Central memory CD8-positive, alpha-beta T cell (primary cell): ENCODE measurements at regions not wholly inside any gene's neighbourhood (a gene's known extent, or its start where the extent isn't known, plus 50 kb on each side); places are given as distances from the start of the nearest gene placed in this dataset.
"Not testable (repeated sequence)": the region's sequence is repeated elsewhere in the genome, so short reads cannot be mapped to it uniquely, and the experiment has no call there.

Experiments used
- ATAC-seq: fragments of 150-1000 bp; cut with Tn5 transposase; replicated peaks from 2 replicates; pipeline ENCODE4 v1.10.0; 2022; ENCODE audit warnings: mild to moderate bottlenecking, moderate FRiP score, moderate number of reproducible peaks; ENCODE audit not compliant: poor library complexity, severe bottlenecking; ENCODE audit errors: extremely low read depth
- DNase-seq, 2 donors: peaks; one replicate each; pipeline ENCODE4 v3.0.0; 2021; ENCODE audit warnings: low spot score in 2 of 2
- H3K27ac Mint-ChIP-seq: one replicate; pipeline ENCODE4 v1.8.0; 2022; ENCODE audit warnings: low read depth, mild to moderate bottlenecking, moderate library complexity, mixed read lengths
- H3K27me3 Mint-ChIP-seq: one replicate; pipeline ENCODE4 v1.8.0; 2022; ENCODE audit warnings: mixed read lengths
- H3K36me3 Mint-ChIP-seq: one replicate; pipeline ENCODE4 v1.8.0; 2022; ENCODE audit warnings: mild to moderate bottlenecking, moderate library complexity, mixed read lengths; ENCODE audit not compliant: insufficient read depth
- H3K4me1 Mint-ChIP-seq: one replicate; pipeline ENCODE4 v1.8.0; 2022; ENCODE audit warnings: mixed read lengths
- H3K4me3 Mint-ChIP-seq: one replicate; pipeline ENCODE4 v1.8.0; 2022; ENCODE audit warnings: mild to moderate bottlenecking, moderate library complexity, mixed read lengths
- H3K9me3 Mint-ChIP-seq: one replicate; pipeline ENCODE4 v1.8.0; 2022; ENCODE audit warnings: mixed read lengths

DNA sequence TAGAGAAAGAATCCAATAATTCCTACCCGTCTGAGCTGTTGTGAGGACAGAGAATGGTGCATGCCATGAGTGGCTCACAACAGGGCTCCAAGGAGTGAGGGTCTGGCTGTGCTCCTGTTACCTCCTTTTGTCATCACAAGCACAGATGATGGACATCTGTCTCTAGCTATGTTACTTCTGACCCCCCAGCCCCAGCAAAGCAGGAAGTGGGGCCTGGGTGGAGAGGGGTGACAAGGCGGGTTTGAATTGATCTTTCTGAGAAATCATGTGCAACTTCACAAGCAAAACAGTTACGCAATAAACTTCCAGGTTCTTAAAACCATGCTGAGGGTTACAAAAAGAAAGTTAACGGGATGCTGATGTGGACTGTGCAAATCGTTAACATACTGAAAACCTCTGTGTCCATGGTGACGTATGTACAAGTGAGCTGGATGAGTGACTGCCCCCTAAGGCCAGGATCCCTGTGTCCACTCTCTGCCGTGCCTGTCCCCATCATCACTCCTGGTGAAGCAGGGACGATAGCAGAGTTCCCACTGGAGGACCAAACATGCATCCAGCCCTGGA lies 254.7 kb downstream of the BCL2L11 start:
- H3K27ac Mint-ChIP-seq, H3K36me3 Mint-ChIP-seq, H3K9me3 Mint-ChIP-seq, H3K4me3 Mint-ChIP-seq, DNase-seq, H3K4me1 Mint-ChIP-seq, ATAC-seq, H3K27me3 Mint-ChIP-seq: not testable (repeated sequence)

DNA sequence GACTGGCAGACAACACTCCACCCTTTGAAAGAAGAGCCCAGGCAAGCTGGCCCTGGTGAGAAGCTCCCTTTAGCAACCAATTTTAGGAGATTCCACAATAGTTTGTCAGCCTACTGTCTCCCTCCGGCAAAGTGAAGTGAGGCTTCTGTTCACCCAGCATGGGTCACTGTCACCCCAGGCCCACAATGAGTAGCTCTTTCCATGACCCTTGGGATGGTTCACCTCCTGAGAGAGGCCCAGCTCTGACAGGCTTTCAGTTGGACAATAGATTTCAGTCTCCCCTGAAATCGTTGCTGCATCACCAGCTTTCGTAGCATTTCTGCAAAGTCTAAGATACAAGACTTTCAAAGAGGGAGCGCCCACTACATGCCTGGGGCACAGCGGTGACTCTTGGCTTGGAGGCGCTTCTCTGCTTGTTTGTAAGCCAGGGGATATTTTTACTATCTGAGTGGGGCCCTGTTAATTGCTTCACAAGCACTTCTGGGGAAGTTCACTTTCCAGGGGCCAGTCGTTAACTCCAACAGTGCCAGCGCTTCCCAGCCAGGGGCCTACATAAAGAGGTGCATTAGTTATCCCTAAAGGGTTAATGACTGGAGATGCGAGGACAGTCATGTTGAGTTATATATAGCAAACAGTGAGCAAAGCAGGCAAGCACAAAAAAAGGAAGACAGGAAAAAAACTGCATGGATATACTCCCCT lies 255.7 kb downstream of the BCL2L11 start:
- not testable (repeated sequence) for H3K4me3 Mint-ChIP-seq, H3K4me1 Mint-ChIP-seq, DNase-seq, H3K27ac Mint-ChIP-seq, H3K27me3 Mint-ChIP-seq, ATAC-seq, H3K36me3 Mint-ChIP-seq, H3K9me3 Mint-ChIP-seq

DNA sequence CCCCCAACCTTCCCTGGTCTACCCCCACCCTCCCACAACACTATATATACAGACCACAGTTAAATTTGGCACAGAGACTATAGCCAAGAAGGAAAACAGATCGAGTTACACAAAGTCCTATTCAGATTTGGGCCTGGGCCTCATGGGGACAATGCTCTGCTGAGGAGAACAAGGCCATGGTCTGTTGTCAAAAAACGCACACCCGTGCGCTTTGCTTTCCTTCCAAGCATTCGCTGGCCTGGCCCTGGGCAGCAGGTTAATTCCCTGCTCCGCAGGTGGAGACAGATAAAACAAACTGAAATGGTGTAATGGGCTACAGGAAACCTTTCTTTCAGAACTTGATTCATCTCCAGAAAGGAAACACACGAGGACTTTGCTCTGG lies 256.2 kb downstream of the BCL2L11 start:
- not testable (repeated sequence) for H3K27me3 Mint-ChIP-seq, H3K4me3 Mint-ChIP-seq, H3K4me1 Mint-ChIP-seq, DNase-seq, H3K9me3 Mint-ChIP-seq, H3K36me3 Mint-ChIP-seq, ATAC-seq, H3K27ac Mint-ChIP-seq

DNA sequence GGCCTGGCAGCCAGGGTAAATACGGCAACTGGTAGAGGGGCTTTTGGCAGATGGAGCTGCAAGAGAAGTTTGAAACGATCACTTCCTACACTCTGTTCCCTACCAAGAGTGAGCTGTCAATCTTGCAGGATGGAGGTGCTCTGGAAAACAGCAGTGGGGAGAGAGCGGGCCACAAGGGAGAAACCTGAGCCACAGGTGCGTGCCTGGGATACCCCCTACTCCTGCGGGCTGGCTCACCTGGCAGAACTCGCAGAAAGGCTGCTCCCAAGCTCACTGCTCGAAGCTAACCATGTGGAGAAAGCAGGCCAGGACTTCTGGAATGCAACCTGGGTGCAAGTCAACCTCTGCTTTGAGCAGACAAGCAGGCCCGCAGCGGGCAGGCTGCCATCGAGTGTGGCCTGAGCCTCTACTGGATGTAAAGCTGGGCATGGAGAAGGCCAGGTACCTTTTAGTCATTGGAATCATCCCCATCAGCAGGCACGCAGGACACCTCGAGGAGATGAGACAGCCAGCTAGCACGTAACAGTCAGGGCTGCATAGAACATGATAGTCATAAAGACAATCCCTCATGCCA lies 256.8 kb downstream of the BCL2L11 start:
- H3K36me3 Mint-ChIP-seq, ATAC-seq, H3K4me1 Mint-ChIP-seq, H3K9me3 Mint-ChIP-seq, DNase-seq, H3K27me3 Mint-ChIP-seq, H3K4me3 Mint-ChIP-seq, H3K27ac Mint-ChIP-seq: not testable (repeated sequence)

DNA sequence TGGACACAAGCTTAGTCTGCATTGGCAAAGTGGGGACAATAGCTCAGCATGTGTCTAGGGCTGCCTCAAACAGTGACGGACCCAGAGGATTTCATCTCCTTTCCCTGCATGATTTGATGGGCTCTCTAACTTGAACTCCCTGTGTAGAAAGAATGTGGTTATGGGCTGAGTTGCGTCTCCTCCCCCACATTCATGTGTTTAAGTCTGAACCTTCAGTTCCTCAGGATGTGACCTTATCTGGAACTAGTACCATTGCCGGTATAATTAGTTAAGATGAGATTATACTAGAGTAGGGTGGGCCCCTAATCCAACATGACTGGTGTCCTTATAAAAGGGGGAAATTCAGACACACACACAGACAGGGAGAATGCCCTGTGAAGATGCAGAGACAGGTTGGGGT lies 257.6 kb downstream of the BCL2L11 start:
- not testable (repeated sequence) for H3K27ac Mint-ChIP-seq, H3K4me3 Mint-ChIP-seq, H3K36me3 Mint-ChIP-seq, H3K27me3 Mint-ChIP-seq, H3K4me1 Mint-ChIP-seq, ATAC-seq, DNase-seq, H3K9me3 Mint-ChIP-seq

DNA sequence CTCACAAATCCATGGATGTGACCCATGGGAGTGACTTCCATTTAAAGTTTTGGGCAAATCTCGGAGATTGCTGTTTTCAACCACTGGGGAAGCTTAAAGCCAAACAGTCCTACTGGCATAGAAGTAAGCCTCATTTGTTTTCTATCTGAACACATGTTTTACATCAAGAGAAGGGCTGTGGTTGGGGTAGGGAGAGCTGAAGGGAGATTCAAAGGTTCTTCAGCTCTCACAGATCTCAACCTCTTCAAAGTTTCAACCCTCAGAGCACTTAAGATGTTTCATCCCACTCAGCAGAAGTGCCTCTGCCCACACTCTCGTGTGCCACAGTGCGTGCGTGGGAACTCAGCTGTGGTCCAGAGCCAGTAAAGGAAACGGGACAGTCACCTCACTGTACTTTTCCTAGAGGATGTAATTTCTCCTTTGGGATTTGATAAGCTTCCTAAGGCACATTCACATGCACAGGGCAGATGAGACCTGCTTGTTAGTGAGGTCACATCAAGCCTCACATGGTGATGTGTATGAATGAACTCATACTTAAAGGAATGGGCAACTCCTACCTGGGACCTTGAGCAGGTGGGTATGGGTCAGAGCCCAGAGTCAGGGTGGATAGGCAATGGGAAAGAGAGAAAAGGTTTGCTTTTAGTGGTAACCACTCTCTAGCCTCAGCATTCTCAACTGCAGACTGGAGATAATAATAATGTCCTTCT lies 260.2 kb downstream of the BCL2L11 start:
- H3K9me3 Mint-ChIP-seq, ATAC-seq, H3K27me3 Mint-ChIP-seq, DNase-seq, H3K4me3 Mint-ChIP-seq, H3K27ac Mint-ChIP-seq, H3K36me3 Mint-ChIP-seq, H3K4me1 Mint-ChIP-seq: not testable (repeated sequence)

DNA sequence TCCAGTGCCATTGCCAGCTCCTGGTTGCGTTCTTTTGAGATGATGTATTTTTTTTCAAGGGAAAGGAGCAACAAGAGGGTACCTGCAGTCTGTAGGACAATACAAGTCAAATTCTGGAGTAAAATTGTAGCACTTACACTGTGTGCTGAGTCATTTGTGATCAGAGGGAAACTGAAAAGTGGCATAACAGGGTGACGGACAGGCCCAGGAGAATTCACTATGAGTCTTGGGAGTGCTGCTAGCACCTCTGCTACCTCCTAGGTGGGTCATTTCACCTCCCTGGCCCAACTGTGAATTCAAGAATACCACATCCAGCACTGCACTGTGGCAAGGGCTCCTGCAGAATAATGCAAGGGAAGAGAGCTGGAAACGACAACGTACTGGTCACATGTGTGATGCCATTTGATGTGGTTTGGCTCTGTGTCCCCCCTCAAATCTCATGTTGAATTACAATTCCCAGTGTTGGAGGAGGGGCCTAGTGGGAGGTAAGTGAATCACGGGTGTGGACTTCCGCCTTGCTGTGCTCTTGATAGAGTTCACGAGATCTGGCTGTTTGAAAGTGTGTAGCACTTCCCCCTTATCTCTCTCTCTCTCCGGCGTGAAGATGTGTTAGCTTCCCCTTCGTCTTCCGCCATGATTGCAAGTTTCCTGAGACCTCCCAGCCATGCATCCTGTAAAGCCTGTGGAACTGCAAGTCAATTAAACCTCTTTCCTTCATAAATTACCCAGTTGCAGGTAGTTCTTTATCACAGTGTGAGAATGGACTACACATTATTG lies 261.0 kb downstream of the BCL2L11 start:
- H3K4me3 Mint-ChIP-seq, DNase-seq, H3K36me3 Mint-ChIP-seq, H3K27me3 Mint-ChIP-seq, H3K4me1 Mint-ChIP-seq, H3K9me3 Mint-ChIP-seq, H3K27ac Mint-ChIP-seq, ATAC-seq: not testable (repeated sequence)

DNA sequence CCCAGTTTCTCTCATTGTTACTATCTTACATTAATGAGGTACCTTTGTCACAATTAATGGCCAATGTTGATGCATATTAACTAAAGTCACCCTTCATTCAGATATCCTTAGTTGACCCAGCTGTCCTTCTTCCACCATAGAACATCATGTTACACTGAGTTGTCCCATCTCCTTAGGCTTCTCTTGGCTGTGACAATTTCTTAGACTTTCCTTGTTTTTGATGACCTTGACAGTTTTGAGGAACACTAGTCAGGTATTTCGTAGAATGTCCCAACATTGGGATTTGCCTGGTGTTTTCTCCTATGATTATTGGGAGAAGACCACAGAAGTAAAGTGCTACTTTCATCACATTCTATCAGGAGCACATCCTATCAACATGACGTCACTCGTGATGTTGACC lies 261.8 kb downstream of the BCL2L11 start:
- H3K36me3 Mint-ChIP-seq, DNase-seq, H3K9me3 Mint-ChIP-seq, H3K4me1 Mint-ChIP-seq, ATAC-seq, H3K27ac Mint-ChIP-seq, H3K4me3 Mint-ChIP-seq, H3K27me3 Mint-ChIP-seq: not testable (repeated sequence)

DNA sequence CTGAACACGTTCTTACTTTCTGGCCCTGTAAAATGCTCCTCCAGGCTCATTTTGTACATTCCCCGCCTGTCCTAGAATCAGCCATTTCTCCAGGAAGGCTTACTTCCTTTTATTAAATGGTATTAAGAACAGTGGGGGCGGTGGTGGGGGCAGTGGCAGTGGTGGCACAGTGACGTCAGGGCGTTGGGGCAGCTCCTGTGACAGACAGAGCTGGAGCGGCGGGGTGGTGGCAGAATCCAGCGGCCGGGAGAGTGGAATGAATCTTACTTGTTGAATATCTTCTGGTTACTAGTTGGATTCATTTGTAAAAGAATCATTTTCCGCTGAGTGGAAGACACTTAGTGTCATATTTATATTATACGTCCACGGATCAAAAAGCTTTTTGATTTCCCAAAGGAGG lies 262.6 kb downstream of the BCL2L11 start:
- not testable (repeated sequence) for H3K4me1 Mint-ChIP-seq, H3K9me3 Mint-ChIP-seq, H3K27me3 Mint-ChIP-seq, DNase-seq, H3K4me3 Mint-ChIP-seq, ATAC-seq, H3K36me3 Mint-ChIP-seq, H3K27ac Mint-ChIP-seq

DNA sequence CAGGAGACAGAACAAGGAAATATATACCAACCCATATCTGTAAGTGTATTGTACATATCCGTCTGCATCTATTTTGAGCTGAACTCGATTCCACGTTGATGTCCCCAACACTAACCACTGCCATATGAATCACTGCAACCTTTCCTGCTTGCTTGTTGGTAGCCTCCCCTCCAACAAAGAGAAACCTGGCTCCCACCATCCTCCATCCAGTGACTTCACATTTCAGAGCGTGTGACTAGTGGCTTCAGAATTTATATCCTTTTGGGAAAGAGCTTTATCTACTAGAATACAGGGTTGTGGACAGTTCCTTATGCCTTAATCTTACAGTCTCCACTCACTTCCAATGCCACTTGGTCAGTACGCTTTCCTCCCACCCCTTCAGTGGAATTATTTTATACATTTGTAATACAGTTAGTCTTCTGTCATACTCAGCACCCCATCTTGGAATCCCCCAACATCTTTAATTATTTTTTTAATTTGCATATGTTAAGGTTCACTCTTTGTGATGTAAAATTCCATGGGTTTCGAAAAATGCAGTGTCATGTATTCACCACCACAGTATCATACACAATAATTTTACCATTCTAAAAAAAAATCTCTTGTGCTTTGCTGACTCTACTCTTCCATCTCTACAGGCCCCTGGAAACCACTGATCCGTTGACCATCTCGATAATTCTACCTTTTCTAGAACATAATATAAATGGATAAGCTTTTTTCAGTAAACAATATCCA lies 264.7 kb downstream of the BCL2L11 start:
- not testable (repeated sequence) for H3K4me1 Mint-ChIP-seq, ATAC-seq

DNA sequence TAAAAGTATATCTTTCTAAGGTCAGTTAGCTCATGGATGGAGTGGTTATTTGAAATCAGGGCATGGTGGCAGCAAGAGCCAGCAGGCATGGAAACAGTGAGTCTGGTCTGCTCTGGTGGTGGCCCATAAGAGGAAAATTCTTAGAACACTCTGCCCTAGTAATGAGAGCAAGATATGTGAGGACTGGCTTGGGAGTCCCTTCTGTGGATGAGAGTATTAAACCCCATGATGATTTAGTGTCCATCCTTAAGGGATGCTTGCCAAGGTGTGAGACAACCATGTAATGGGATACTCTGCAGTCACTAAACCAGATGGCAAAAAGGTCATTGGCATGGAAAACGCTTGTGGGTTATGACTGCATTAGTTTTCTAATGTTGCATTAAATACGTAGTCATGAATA lies 269.9 kb downstream of the BCL2L11 start:
- not testable (repeated sequence) for H3K9me3 Mint-ChIP-seq, H3K27me3 Mint-ChIP-seq, H3K4me1 Mint-ChIP-seq, H3K36me3 Mint-ChIP-seq, H3K27ac Mint-ChIP-seq, H3K4me3 Mint-ChIP-seq, ATAC-seq, DNase-seq

More for the DNA sequence above, 264.7 kb downstream of the BCL2L11 start:
- DNase-seq, H3K27me3 Mint-ChIP-seq, H3K27ac Mint-ChIP-seq, H3K9me3 Mint-ChIP-seq, H3K36me3 Mint-ChIP-seq, H3K4me3 Mint-ChIP-seq: not testable (repeated sequence)
